ENCODE measurements at regions not wholly inside any gene's neighbourhood (a gene's known extent, or its start where the extent isn't known, plus 50 kb on each side); places are given as distances from the start of the nearest gene placed in this dataset.
A peak's percentile ranks its signal among the peaks of the same experiment; 100 is the strongest.

- Histone ChIP-seq H3K9me3 (no peaks in the 10 kb centered on the region), H3K4me3 (no peak overlapping the region), H3K27me3 (no peaks in the 10 kb centered on the region), H3K9ac (ENCODE audit: low read depth in 2 of 2, low read length in 2 of 2) (no peak overlapping the region), H3K4me1 (no peaks in the 10 kb centered on the region), H3K27ac (peak overlapping the region; percentile 37), H3K36me3 (no peaks in the 10 kb centered on the region)
- no peak for DNase-seq
- no peak for TF ChIP-seq CTCF (IDR thresholded peaks at IDR 0.05)
- intact Hi-C loops (cut with DNase I): no loop called here
These were observed 183.1 kb upstream of the ARL4C start for GRCh38 chr2:234679741-234680687.

GRCh38 chr2:234679301-234679740 lies 182.4 kb upstream of the ARL4C start:
- no peaks in the 10 kb centered on the region for H3K27me3 ChIP-seq
- peak overlapping the region; percentile 37 for H3K27ac ChIP-seq
- TF ChIP-seq CTCF (IDR thresholded peaks at IDR 0.05): no peak
- H3K4me1 ChIP-seq: no peaks in the 10 kb centered on the region
- no peaks in the 10 kb centered on the region for H3K36me3 ChIP-seq
- no peaks in the 10 kb centered on the region for H3K9me3 ChIP-seq
- intact Hi-C loops (cut with DNase I): no loop called here
- no peak for DNase-seq
- no peak overlapping the region for H3K4me3 ChIP-seq
- no peak overlapping the region for H3K9ac ChIP-seq (ENCODE audit: low read depth in 2 of 2, low read length in 2 of 2)

GRCh38 chr2:234678711-234679110 lies 181.8 kb upstream of the ARL4C start:
- intact Hi-C loops (cut with DNase I): no loop called here
- H3K9ac ChIP-seq (ENCODE audit: low read depth in 2 of 2, low read length in 2 of 2): no peak overlapping the region
- no peaks in the 10 kb centered on the region for H3K9me3 ChIP-seq

GRCh38 chr2:234677758-234678538 lies 181.1 kb upstream of the ARL4C start:
- no peaks in the 10 kb centered on the region for H3K27me3 ChIP-seq
- H3K4me1 ChIP-seq: no peaks in the 10 kb centered on the region
- no peak for DNase-seq
- no peaks in the 10 kb centered on the region for H3K36me3 ChIP-seq
- H3K9ac ChIP-seq (ENCODE audit: low read depth in 2 of 2, low read length in 2 of 2): no peak overlapping the region
- H3K4me3 ChIP-seq: no peak overlapping the region
- intact Hi-C loops (cut with DNase I): no loop called here
- no peak overlapping the region for H3K27ac ChIP-seq
- no peak for TF ChIP-seq CTCF (IDR thresholded peaks at IDR 0.05)
- no peaks in the 10 kb centered on the region for H3K9me3 ChIP-seq

More at GRCh38 chr2:234678711-234679110, 181.8 kb upstream of the ARL4C start:
- no peak for DNase-seq
- H3K4me1 ChIP-seq: no peaks in the 10 kb centered on the region
- no peaks in the 10 kb centered on the region for H3K27me3 ChIP-seq
- H3K27ac ChIP-seq: no peak overlapping the region
- H3K4me3 ChIP-seq: no peak overlapping the region
- H3K36me3 ChIP-seq: no peaks in the 10 kb centered on the region
- TF ChIP-seq CTCF (IDR thresholded peaks at IDR 0.05): no peak

GRCh38 chr2:234676783-234677450 lies 180.0 kb upstream of the ARL4C start:
- no peaks in the 10 kb centered on the region for H3K27me3 ChIP-seq
- TF ChIP-seq CTCF (IDR thresholded peaks at IDR 0.05): no peak
- H3K9ac ChIP-seq (ENCODE audit: low read depth in 2 of 2, low read length in 2 of 2): no peak overlapping the region
- intact Hi-C loops (cut with DNase I): no loop called here
- no peak overlapping the region for H3K4me3 ChIP-seq
- no peaks in the 10 kb centered on the region for H3K36me3 ChIP-seq
- no peaks in the 10 kb centered on the region for H3K9me3 ChIP-seq
- no peak for DNase-seq
- no peaks in the 10 kb centered on the region for H3K4me1 ChIP-seq
- H3K27ac ChIP-seq: no peak overlapping the region
